Endothelial cell (in vitro differentiated cells): ENCODE measurements at regions not wholly inside any gene's neighbourhood (a gene's known extent, or its start where the extent isn't known, plus 50 kb on each side); places are given as distances from the start of the nearest gene placed in this dataset.

Experiments used
- DNase-seq: peaks from one replicate; pipeline ENCODE4 v3.0.0; 2021; ENCODE audit warnings: low spot score
- H3K27ac Mint-ChIP-seq: one replicate; pipeline ENCODE4 v1.8.0; 2021; ENCODE audit warnings: mixed read lengths, inconsistent platforms; ENCODE audit not compliant: unreplicated experiment
- H3K27me3 Mint-ChIP-seq: one replicate; pipeline ENCODE4 v1.8.0; 2021; ENCODE audit warnings: mild to moderate bottlenecking, moderate library complexity, mixed read lengths, inconsistent platforms; ENCODE audit not compliant: unreplicated experiment
- H3K36me3 Mint-ChIP-seq: one replicate; pipeline ENCODE4 v1.8.0; 2021; ENCODE audit warnings: mild to moderate bottlenecking, low read depth, mixed read lengths, inconsistent platforms; ENCODE audit not compliant: unreplicated experiment
- H3K4me1 Mint-ChIP-seq: one replicate; pipeline ENCODE4 v1.8.0; 2021; ENCODE audit warnings: mild to moderate bottlenecking, mixed read lengths, inconsistent platforms; ENCODE audit not compliant: unreplicated experiment
- H3K4me3 Mint-ChIP-seq: one replicate; pipeline ENCODE4 v1.8.0; 2021; ENCODE audit warnings: mild to moderate bottlenecking, mixed read lengths, inconsistent platforms; ENCODE audit not compliant: unreplicated experiment
- H3K9me3 Mint-ChIP-seq: one replicate; pipeline ENCODE4 v1.8.0; 2021; ENCODE audit warnings: mixed read lengths, inconsistent platforms; ENCODE audit not compliant: unreplicated experiment
- TF ChIP-seq, protein P1 (sequence below): fragments of 200-600 bp; sonication (generic); IDR thresholded peaks from one replicate; pipeline ENCODE4 v1.5.0; 2021; ENCODE audit warnings: antibody characterized with exemption; ENCODE audit not compliant: unreplicated experiment

DNA sequence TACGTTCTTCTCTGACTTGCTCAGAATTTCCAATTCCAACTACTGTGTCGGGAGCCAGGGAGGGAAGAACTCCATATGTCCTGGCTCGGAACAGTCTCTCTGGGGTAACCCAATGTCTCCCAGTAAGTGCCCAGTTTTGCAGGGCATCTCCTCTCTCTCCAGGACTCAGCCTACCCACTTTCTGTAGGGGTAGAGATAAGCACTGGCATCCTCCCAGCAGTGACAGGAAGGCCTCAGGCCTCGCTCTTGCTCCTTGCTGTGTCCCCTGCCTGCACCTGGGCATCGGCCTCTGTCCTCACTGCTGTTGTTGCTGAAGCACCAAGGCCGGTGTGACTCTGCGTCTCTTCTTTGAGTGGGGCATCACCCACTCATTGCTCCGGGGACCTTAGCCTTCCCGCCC lies 388.9 kb upstream of the JARID2 start:
- no peak for DNase-seq
- Mint-ChIP-seq H3K9me3 (no peaks in the 10 kb centered on the region), H3K27me3 (peaks cover 2% of the 10 kb centered on the region), H3K4me1 (peaks cover 4% of the 10 kb centered on the region), H3K27ac (no peak overlapping the region), H3K4me3 (no peak overlapping the region), H3K36me3 (no peaks in the 10 kb centered on the region)
- TF ChIP-seq, protein P1, sequence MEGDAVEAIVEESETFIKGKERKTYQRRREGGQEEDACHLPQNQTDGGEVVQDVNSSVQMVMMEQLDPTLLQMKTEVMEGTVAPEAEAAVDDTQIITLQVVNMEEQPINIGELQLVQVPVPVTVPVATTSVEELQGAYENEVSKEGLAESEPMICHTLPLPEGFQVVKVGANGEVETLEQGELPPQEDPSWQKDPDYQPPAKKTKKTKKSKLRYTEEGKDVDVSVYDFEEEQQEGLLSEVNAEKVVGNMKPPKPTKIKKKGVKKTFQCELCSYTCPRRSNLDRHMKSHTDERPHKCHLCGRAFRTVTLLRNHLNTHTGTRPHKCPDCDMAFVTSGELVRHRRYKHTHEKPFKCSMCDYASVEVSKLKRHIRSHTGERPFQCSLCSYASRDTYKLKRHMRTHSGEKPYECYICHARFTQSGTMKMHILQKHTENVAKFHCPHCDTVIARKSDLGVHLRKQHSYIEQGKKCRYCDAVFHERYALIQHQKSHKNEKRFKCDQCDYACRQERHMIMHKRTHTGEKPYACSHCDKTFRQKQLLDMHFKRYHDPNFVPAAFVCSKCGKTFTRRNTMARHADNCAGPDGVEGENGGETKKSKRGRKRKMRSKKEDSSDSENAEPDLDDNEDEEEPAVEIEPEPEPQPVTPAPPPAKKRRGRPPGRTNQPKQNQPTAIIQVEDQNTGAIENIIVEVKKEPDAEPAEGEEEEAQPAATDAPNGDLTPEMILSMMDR = no peak

DNA sequence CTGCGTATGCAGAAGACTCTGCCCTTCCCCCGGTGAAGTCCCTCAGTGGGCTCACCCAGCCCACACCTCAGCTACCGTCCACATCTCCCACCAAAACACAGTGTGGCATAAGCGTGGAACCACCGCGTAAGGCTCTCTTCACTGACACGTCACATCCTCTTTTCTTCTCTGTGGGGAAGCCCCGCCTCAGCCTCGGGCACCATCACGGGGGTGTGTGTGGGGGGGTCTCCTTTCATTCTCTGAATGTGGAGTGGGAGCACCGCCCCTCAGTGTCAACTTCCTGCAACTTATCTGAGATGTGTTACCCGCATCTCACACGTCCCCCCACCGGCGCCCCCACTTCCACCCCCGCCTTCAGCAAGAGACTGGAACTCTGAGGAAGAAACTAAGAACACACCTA lies 388.4 kb upstream of the JARID2 start:
- peaks cover 2% of the 10 kb centered on the region for H3K27me3 Mint-ChIP-seq
- no peak overlapping the region for H3K27ac Mint-ChIP-seq
- peaks cover 4% of the 10 kb centered on the region for H3K4me1 Mint-ChIP-seq

DNA sequence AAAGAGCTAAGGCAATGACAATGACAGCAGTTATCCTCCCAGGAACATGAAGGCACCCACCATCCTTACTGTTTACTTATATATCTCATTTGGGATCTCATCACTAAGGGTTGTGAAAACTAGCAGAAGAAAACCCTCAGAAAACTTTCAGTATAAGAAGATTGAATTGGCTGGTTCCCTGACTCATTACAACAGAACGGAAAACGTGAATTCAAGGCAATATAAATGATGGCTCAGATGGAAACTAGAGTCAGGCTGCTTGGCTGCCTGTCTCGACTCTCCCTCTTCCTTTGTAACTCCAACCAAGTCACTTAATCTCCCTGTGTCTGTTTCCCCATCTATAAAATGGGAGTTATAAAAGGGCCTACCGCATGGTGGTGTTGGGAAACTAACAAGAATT lies 387.1 kb upstream of the JARID2 start:
- Mint-ChIP-seq H3K4me3 (no peak overlapping the region), H3K36me3 (no peaks in the 10 kb centered on the region), H3K27me3 (peaks cover 4% of the 10 kb centered on the region), H3K27ac (no peak overlapping the region), H3K4me1 (peaks cover 13% of the 10 kb centered on the region), H3K9me3 (no peaks in the 10 kb centered on the region)
- no peak for DNase-seq
- TF ChIP-seq, protein P1 = no peak

More for the DNA sequence above, 388.4 kb upstream of the JARID2 start:
- Mint-ChIP-seq H3K4me3 (no peak overlapping the region), H3K36me3 (no peaks in the 10 kb centered on the region), H3K9me3 (no peaks in the 10 kb centered on the region)
- no peak for DNase-seq
- TF ChIP-seq, protein P1 = no peak

DNA sequence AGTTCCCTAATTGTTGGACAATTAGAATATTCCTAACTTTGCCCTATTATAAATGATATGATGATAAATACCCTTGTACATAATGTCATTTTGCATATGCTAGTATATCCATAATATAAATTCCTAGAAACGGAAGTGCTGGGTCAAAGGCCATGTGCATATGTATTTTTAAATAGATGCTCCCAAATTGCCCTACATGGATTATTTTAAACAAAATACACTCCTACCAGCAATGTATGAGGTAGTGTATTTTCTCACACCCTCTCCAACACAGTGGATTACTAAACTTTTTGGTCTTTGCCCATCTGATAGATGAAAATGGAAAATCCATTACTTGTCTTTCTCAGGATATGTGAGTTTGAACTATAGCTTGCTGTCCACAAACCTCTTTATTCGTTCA lies 385.1 kb upstream of the JARID2 start:
- H3K27me3 Mint-ChIP-seq = peaks cover 7% of the 10 kb centered on the region
- H3K27ac Mint-ChIP-seq = no peak overlapping the region
- H3K9me3 Mint-ChIP-seq = no peaks in the 10 kb centered on the region
- peaks cover 31% of the 10 kb centered on the region for H3K4me1 Mint-ChIP-seq
- no peak for DNase-seq
- no peak overlapping the region for H3K4me3 Mint-ChIP-seq
- no peaks in the 10 kb centered on the region for H3K36me3 Mint-ChIP-seq
- TF ChIP-seq, protein P1 = no peak

DNA sequence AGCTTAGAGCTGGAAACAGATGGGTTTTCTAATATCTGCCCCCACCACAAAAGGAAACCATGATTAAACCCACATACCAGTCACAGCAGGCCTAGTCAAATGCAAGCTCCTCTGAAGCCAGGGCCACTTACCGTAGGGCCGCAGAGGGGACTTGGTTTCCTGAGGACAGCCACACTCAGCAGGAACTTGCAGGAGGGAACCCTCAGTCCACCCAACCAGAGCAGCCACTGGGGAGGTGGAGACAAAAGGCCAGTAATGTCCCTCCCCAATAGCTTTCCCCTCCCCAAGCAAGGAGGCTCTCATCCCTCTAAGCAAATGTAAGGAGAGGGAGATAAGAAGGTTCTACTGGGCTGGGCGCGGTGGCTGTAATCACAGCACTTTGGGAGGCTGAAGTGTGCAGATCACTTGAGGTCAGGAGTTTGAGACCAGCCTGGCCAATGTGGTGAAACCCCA lies 384.4 kb upstream of the JARID2 start:
- peaks cover 33% of the 10 kb centered on the region for H3K4me1 Mint-ChIP-seq
- H3K4me3 Mint-ChIP-seq = no peak overlapping the region
- H3K9me3 Mint-ChIP-seq = no peaks in the 10 kb centered on the region
- no peaks in the 10 kb centered on the region for H3K36me3 Mint-ChIP-seq
- DNase-seq = no peak
- no peak overlapping the region for H3K27ac Mint-ChIP-seq
- peaks cover 5% of the 10 kb centered on the region for H3K27me3 Mint-ChIP-seq
- TF ChIP-seq, protein P1 = no peak
